HS-27A (cell line): ENCODE measurements at regions not wholly inside any gene's neighbourhood (a gene's known extent, or its start where the extent isn't known, plus 50 kb on each side); places are given as distances from the start of the nearest gene placed in this dataset.

Experiments used
- DNase-seq: peaks from one replicate; pipeline ENCODE4 v3.0.0-alpha.2; 2012; ENCODE audit warnings: low read depth, missing footprints

GRCh38 chr11:127713226-127713625 is 712.7 kb upstream of the KIRREL3 start:
- no peak for DNase-seq

GRCh38 chr11:127711748-127712147 is 711.2 kb upstream of the KIRREL3 start:
- no peak for DNase-seq

- no peak for DNase-seq
These were observed 710.3 kb upstream of the KIRREL3 start for GRCh38 chr11:127710831-127711230.

GRCh38 chr11:127709960-127710359 is 709.4 kb upstream of the KIRREL3 start:
- no peak for DNase-seq

GRCh38 chr11:127693686-127694085 is 693.1 kb upstream of the KIRREL3 start:
- no peak for DNase-seq

- no peak for DNase-seq
These were observed 682.8 kb upstream of the KIRREL3 start for GRCh38 chr11:127683321-127683720.

- DNase-seq = no peak
These were observed 679.4 kb upstream of the KIRREL3 start for GRCh38 chr11:127679816-127680545.

- DNase-seq = no peak
These were observed 678.1 kb upstream of the KIRREL3 start for GRCh38 chr11:127678631-127679030.

- DNase-seq = no peak
These were observed 677.3 kb upstream of the KIRREL3 start for GRCh38 chr11:127677660-127678425.

- DNase-seq = no peak
These were observed 675.0 kb upstream of the KIRREL3 start for GRCh38 chr11:127675581-127675980.

GRCh38 chr11:127674754-127675153 is 674.2 kb upstream of the KIRREL3 start:
- no peak for DNase-seq

GRCh38 chr11:127670374-127671119 is 670.0 kb upstream of the KIRREL3 start:
- no peak for DNase-seq

- no peak for DNase-seq
These were observed 655.7 kb upstream of the KIRREL3 start for GRCh38 chr11:127656116-127656836.

- no peak for DNase-seq
These were observed 652.5 kb upstream of the KIRREL3 start for GRCh38 chr11:127653076-127653475.

GRCh38 chr11:127651888-127652221 is 651.3 kb upstream of the KIRREL3 start:
- no peak for DNase-seq

GRCh38 chr11:127651175-127651887 is 650.8 kb upstream of the KIRREL3 start:
- DNase-seq = peak; percentile 14

GRCh38 chr11:127649958-127650357 is 649.4 kb upstream of the KIRREL3 start:
- DNase-seq = no peak

GRCh38 chr11:127649071-127649470 is 648.5 kb upstream of the KIRREL3 start:
- no peak for DNase-seq

- no peak for DNase-seq
These were observed 648.0 kb upstream of the KIRREL3 start for GRCh38 chr11:127648583-127648982.

GRCh38 chr11:127644366-127644765 is 643.8 kb upstream of the KIRREL3 start:
- no peak for DNase-seq

GRCh38 chr11:127643268-127644058 is 642.9 kb upstream of the KIRREL3 start:
- no peak for DNase-seq
